Putamen (tissue), 1 donor: ENCODE measurements at regions not wholly inside any gene's neighbourhood (a gene's known extent, or its start where the extent isn't known, plus 50 kb on each side); places are given as distances from the start of the nearest gene placed in this dataset.
"Not testable (repeated sequence)": the region's sequence is repeated elsewhere in the genome, so short reads cannot be mapped to it uniquely, and the experiment has no call there.

Experiments used
- DNase-seq: peaks from one replicate; pipeline ENCODE4 v3.0.0-alpha.2; 2016; ENCODE audit warnings: low spot score

GRCh38 chr13:70253834-70254233 is 145.6 kb upstream of the KLHL1 start:
- no peak for DNase-seq

DNA sequence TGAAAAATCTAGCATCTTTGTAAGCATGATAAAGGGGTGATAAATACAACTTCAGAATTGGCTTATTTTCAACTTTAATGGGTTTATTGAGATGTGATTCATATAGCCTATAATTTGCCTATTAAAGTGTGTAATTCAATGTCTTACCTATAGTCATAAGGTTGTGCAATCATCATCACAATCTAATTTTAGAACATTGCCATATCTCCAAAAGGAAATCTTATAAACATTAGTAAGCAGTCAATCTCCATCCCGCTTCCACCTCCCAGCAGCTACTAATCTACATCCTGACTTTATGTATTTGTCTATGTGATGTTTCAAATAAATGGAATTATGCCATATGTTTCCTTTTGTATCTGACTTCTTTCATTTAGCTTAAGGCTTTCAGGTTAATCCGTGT is 145.2 kb upstream of the KLHL1 start:
- no peak for DNase-seq

- DNase-seq = no peak
Measured at GRCh38 chr13:70249332-70250064, 141.2 kb upstream of the KLHL1 start.

DNA sequence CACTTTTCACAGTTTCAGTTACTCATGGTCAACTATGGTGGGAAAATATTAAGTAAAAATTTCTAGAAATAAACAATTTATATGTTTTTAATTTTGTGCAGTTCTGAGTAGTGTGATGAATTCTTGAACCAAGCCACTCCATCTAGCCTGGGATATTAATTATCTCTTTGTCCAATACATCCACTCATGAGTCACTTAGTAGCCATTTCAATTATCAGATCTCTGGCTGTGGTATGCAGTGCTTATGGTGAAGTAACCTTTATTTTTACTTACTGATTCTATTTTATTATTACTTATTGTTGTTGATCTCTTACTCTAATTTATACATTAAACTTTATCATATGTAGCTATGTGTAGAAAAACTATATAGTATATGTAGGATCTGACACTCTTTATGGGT is 128.9 kb upstream of the KLHL1 start:
- no peak for DNase-seq

GRCh38 chr13:70235565-70235964 is 127.3 kb upstream of the KLHL1 start:
- DNase-seq = no peak

DNA sequence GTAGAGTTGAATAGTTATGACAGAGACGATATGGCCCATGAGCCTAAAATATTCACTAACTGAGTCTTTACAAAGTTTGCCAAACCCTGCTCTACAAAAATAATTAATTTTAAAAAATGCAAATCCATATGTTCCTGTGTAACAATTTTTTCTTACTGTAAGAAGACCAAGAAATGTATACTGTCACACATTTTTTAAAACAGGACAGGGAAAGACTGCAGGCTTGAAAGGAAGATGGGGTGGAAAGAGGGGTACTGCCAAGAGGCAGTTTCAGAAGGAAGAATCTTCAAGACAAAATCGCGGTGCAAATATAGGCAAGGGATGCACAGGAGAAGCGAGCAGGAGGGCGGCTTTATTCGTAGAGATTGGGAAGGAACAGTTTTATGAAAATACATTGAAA is 115.7 kb upstream of the KLHL1 start:
- no peak for DNase-seq

DNA sequence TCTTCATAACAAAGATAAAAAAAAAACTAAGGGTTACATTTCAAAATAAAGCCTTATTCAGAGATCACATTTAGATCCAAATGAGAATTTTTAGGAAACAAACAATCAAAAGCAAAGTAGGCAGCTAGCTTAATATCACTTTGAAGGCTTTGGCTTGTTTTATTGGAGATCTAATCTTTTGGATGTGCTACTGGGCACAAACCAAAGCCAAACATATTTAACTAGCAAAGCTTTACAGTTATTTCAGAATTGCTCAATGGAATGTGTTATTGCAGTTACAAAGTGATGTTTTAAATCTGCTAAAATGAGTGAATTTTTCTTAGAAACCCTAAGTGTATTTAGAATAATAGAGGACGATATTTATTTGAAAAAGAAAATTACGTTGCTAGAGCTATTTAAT is 114.7 kb upstream of the KLHL1 start:
- no peak for DNase-seq

GRCh38 chr13:70218618-70219017 is 110.4 kb upstream of the KLHL1 start:
- no peak for DNase-seq

DNA sequence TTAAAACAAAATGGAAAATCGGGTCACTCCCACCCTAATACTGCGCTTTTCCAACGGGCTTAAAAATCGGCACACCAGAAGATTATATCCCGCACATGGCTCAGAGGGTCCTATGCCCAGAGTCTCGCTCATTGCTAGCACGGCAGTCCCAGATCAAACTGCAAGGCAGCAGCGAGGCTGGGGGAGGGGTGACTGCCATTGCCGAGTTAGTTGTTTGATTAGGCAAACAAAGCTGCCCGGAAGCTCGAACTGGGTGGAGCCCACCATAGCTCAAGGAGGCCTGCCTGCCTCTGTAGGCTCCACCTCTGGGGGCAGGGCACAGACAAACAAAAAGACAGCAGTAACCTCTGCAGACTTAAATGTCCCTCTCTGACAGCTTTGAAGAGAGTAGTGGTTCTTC is 100.7 kb upstream of the KLHL1 start:
- DNase-seq = not testable (repeated sequence)

DNA sequence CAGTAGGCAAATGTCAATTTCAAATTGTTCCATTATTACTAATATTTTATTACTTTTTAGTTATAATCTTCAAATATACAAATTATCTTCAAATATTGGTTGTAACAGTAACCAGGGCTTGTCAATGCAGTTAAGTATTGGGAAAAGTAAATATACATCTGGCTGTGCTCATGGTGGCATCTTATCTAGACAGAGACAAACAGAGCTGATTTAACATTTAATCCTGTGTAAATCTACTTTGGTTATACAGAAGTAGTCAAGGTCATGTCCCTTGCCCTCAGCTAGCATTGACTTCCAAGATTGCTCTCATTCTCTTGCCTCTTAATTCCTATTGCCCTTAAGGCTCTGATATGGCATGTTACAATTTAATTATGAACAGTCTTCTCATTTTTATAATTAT is 98.4 kb upstream of the KLHL1 start:
- no peak for DNase-seq

- no peak for DNase-seq
Measured at GRCh38 chr13:70203661-70204229, 95.5 kb upstream of the KLHL1 start.

DNA sequence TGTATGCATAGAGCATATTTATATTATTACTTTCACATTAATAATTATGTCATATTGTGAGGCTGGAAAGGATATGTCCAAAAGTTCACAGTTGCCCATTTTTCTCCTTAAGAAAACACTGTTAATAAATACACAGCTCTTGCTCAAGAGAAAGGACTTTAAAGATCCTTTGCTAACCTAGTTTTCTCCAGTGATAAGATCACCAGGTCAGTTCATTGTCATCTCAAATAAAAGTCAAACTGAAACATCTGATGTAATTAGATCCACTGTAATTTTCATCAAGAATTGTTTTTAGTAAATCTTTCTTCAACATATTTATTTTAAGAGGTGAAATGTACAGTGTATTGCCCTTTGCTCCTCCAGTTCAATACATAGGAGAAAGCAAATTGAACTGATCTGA is 82.8 kb upstream of the KLHL1 start:
- no peak for DNase-seq

- no peak for DNase-seq
Measured at GRCh38 chr13:70189981-70190380, 81.7 kb upstream of the KLHL1 start.

DNA sequence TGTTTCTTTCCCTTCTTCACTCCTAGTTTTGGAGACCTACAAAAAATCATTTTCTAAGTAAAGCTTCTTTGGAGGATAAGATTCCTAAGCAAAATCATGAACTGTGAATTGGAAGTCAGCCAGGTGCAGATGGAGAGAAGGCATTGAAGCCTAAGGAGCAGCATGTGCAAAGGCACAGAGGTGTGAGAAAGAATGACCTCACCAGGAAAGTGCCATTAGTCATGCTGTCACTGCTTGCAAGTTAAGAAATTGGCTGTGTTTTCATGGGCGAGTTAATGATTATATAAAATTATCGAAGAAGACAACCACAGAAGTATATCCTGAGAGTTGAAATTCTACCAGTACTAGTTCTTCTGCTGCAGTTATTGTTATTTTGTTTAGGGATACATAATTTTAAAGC is 80.3 kb upstream of the KLHL1 start:
- DNase-seq = no peak

- no peak for DNase-seq
Measured at GRCh38 chr13:70183041-70183440, 74.8 kb upstream of the KLHL1 start.
